ENCODE measurements at regions not wholly inside any gene's neighbourhood (a gene's known extent, or its start where the extent isn't known, plus 50 kb on each side); places are given as distances from the start of the nearest gene placed in this dataset.
A peak's percentile ranks its signal among the peaks of the same experiment; 100 is the strongest.

DNA sequence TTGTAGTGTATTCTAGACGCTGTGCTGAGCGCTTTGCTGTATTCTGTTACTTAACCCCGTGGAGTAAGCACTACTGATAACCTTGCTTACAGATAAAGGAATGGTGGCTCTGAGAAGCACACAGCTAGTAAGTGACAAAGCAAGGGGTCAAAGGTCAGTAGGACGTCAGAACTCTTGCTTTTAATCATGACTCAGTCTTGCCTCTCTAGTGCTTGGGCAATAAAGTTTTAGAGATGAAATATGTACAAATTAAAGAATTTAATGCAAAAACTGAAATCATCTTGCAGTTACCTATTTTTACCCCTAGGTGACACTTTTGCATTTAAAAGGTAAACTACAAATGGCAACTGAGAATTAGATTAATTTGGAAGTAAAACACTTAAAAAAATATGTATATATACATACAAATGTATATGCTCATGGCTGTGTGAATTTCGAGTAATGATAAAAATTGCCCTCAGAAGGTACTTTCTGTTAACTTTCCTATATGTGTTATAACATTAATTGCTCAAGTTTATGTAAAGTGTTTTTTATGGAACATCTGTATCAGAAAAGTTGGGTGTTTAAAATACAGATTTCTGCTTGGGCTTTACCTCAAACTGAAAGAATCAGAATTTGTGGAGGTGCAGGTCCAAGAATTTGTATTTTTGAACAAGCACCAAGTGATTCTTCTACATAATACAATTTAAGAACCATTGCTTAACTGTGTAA is 175.1 kb upstream of the DAB2 start:
- no peak overlapping the region for H3K4me3 ChIP-seq (ENCODE audit: low read length)
- DNase-seq (ENCODE audit: low read depth) = peak; percentile 52
- TF ChIP-seq, protein P1, sequence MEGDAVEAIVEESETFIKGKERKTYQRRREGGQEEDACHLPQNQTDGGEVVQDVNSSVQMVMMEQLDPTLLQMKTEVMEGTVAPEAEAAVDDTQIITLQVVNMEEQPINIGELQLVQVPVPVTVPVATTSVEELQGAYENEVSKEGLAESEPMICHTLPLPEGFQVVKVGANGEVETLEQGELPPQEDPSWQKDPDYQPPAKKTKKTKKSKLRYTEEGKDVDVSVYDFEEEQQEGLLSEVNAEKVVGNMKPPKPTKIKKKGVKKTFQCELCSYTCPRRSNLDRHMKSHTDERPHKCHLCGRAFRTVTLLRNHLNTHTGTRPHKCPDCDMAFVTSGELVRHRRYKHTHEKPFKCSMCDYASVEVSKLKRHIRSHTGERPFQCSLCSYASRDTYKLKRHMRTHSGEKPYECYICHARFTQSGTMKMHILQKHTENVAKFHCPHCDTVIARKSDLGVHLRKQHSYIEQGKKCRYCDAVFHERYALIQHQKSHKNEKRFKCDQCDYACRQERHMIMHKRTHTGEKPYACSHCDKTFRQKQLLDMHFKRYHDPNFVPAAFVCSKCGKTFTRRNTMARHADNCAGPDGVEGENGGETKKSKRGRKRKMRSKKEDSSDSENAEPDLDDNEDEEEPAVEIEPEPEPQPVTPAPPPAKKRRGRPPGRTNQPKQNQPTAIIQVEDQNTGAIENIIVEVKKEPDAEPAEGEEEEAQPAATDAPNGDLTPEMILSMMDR (IDR thresholded peaks at IDR 0.05; ENCODE audit: insufficient read depth, low read depth, low read length, missing control alignments) = peak; percentile 57

DNA sequence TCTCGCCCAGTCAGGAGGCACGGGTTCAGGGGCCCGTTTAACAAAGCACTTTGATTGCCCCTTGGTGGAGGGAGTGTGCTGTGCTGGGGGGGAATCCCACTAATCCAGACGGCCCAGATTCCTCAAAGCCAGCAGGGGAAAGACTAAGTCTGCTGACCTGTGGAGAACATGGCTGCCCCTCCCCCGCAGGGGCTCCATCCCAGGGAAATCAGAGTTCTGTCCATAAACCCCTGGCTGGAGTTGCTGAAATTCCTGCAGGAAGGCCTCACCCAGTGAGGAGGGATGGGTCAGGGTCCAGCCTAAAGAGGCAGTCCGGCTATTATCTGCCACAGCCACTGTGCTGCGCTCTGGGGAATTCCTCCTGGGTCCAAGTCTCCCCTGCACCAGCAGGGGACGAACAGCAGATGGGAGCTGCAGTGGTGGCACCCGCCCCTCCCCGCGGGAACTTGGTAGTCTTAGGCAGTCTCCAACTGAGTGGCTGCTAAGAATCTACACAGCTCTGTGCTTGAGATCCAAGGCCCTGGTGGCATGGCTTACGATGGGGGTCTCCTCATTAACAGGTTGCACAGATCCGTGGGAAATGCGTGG is 174.0 kb upstream of the DAB2 start:
- no peak for DNase-seq (ENCODE audit: low read depth)
- TF ChIP-seq, protein P1 (IDR thresholded peaks at IDR 0.05; ENCODE audit: insufficient read depth, low read depth, low read length, missing control alignments) = no peak
- H3K4me3 ChIP-seq (ENCODE audit: low read length) = no peak overlapping the region

DNA sequence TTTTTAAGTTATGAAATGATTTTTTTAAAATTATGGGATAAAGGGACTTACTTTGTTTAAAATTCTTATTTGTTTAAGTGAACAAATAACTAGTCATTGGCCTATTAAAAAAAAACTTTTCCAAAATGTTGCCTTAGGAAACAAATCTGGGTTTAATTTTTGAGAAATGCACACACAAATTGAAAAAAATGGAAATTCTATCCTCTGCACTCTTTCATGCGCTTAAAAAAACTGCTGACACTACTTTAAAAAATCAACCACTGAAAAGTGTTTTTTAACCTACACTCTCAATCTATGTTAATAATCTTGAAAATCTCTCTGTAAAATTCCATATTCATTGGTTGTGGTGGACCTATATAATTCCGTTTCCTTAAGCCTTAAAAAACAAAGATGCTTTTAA is 163.4 kb upstream of the DAB2 start:
- DNase-seq (ENCODE audit: low read depth) = no peak
- TF ChIP-seq, protein P1 (IDR thresholded peaks at IDR 0.05; ENCODE audit: insufficient read depth, low read depth, low read length, missing control alignments) = no peak
- no peak overlapping the region for H3K4me3 ChIP-seq (ENCODE audit: low read length)

DNA sequence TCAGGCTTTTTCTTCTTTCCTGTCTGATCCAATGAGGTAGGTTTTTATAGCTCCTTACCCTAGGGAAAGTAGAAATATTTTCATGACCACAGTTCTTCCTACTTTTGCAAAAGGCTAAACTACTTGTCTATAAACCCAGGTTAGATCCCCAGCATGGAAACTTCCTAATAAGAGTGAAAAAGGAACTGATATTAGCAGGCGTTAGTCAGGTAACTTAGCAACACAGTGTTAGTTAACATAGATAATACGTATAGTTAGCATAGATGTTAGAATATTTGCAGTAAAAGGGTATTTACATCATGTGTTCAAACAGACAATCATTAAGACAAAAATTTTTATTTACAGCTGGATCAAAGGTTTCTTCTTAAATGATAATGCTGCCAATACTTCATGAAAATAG is 162.9 kb upstream of the DAB2 start:
- TF ChIP-seq, protein P1 (IDR thresholded peaks at IDR 0.05; ENCODE audit: insufficient read depth, low read depth, low read length, missing control alignments) = no peak
- H3K4me3 ChIP-seq (ENCODE audit: low read length) = no peak overlapping the region
- DNase-seq (ENCODE audit: low read depth) = no peak

DNA sequence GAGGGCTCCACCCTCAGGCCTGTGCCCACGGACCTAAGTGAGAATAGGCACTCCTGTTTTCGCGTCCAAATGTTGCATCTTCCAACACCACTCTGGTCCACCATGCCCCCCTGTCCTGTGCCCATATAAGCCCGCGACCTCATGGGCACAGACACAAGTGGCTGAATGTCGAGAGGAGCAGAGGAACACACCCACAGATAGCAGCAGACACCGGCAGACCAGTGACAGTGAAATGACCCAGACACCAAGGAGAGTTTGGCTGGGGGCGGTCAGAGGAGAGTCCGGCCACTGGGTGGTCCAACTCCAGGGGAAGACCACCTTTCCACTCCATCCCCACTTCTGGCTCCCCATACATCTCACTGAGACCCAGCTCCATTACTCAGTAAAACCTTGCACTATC is 161.4 kb upstream of the DAB2 start:
- H3K4me3 ChIP-seq (ENCODE audit: low read length) = no peak overlapping the region
- DNase-seq (ENCODE audit: low read depth) = no peak
- TF ChIP-seq, protein P1 (IDR thresholded peaks at IDR 0.05; ENCODE audit: insufficient read depth, low read depth, low read length, missing control alignments) = no peak

DNA sequence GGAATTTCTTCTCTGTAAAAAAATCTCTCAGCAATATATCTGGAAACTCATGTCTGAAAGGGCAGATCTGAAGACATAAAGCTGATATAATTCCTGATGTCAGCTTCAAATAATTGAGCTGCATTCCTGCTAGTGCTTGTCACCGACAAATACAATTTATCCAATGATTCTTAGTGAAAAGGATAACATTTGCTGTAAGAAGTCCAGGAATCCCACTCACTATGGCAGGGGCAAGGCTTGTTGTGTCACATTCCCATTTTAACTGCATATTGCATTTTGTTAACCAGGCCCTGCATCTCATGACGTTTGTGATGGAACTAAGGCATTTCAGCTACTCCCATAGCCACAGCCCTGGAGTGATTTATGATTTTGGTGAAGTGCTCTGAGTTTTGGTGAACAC is 160.1 kb upstream of the DAB2 start:
- no peak overlapping the region for H3K4me3 ChIP-seq (ENCODE audit: low read length)
- TF ChIP-seq, protein P1 (IDR thresholded peaks at IDR 0.05; ENCODE audit: insufficient read depth, low read depth, low read length, missing control alignments) = no peak
- DNase-seq (ENCODE audit: low read depth) = no peak
